ENCODE measurements at regions not wholly inside any gene's neighbourhood (a gene's known extent, or its start where the extent isn't known, plus 50 kb on each side); places are given as distances from the start of the nearest gene placed in this dataset.

GRCh38 chr22:46062971-46063631 lies 86.1 kb upstream of the WNT7B start:
- no peak for DNase-seq
- Histone ChIP-seq H3K27ac (no peak overlapping the region), H3K27me3 (no peaks in the 10 kb centered on the region), H3K4me3 (no peak overlapping the region), H3K36me3 (no peaks in the 10 kb centered on the region; the same call in 1 of the 2 replicates), H3K4me1 (peaks cover 10% of the 10 kb centered on the region), H3K9me3 (replicated peaks) (no peaks in the 10 kb centered on the region)

DNA sequence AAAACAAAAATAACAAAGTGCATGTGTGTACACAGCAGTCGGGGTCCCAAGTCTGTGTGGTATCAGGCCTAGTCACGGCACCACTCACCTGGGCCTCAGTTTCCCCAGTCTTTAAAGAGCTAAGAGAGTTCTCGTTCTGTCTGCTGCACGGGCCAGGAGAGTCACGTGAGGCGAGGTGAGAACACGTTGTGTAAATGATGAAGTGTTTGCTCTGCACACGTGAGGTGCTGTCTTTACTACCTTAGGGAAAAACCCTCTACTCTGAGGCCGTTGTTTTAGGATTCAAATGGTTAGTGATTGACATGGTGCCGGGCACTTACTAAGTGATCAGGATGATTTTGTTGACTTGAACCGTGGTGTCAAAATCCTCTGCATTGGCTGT lies 86.5 kb upstream of the PPARA start:
- H3K27me3 ChIP-seq: no peaks in the 10 kb centered on the region
- no peaks in the 10 kb centered on the region; the same call in 1 of the 2 replicates for H3K36me3 ChIP-seq
- H3K9me3 ChIP-seq (replicated peaks): no peaks in the 10 kb centered on the region
- H3K27ac ChIP-seq: no peak overlapping the region
- DNase-seq: no peak
- H3K4me1 ChIP-seq: peaks cover 15% of the 10 kb centered on the region
- H3K4me3 ChIP-seq: no peak overlapping the region

DNA sequence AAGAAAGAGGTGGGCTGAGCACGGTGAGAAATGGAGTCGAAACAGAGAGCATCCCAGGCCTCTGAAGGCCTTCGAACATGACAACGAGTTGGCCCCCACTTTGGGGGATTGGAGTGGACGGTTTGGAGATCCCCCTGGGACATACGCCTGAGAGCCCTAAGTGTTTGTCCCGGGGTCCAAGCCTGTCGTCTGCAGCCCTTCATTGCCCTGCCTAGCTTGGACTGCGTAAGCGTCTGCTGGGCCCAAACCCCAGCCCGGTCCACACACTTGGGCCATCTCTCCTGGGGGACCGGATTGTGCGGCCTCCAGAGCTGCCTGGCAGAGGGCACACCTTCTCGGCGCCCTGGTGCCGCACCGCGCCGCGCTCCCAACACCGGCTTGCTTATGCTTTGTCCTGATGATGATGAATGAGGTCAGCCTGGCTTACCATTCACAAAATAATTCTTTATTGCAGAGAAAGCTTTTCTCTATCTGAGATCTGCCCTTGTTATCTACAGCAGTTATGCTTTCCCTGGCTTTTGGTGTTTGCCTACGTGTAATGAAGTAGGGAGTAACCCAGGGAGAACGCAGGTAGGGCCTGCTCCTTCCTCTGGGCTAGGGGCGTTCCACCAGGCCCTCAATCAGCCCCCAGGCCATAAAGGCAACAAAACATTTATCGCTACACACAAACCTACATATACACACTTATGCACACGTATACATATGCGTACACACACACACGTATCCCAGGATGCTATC lies 85.9 kb upstream of the PPARA start:
- no peak overlapping the region for H3K4me3 ChIP-seq
- no peaks in the 10 kb centered on the region for H3K9me3 ChIP-seq (replicated peaks)
- no peaks in the 10 kb centered on the region; the same call in 1 of the 2 replicates for H3K36me3 ChIP-seq
- no peak for DNase-seq
- no peaks in the 10 kb centered on the region for H3K27me3 ChIP-seq
- H3K27ac ChIP-seq: no peak overlapping the region
- H3K4me1 ChIP-seq: peaks cover 15% of the 10 kb centered on the region

DNA sequence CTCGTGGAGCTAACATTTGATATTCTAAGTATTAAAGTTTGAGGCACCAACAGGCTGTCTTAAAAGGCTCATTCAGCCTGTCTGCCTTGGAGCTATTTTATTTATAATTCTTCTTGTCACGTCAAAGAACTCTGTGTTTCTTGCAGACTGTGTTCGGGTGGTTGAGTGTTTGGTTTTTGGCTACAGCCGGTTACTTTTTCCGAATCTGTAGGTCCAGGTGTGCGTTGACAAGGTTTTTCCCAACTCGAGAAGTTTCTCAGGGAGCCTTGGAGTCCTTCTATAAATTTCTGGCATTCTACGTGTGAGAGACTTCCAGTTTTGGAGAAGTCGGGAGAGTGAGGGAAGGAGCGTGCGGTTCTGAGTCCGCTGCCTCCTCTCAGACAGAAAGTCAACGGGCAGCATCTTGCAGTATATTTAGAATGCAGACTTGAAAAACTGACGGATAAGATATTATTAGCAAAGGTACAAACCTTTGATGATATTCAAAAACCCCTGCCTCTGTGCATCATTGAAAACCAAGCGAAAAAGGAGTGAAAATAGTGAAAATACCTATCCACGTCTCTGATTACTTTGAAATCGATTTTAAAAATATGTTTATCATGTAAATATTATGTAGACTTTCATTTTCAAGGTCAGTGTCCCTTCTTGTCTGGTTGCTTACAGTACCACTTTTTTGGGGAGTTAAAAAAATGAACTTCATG lies 85.2 kb upstream of the PPARA start:
- Histone ChIP-seq H3K27ac (no peak overlapping the region), H3K27me3 (no peaks in the 10 kb centered on the region), H3K36me3 (no peaks in the 10 kb centered on the region; the same call in 1 of the 2 replicates), H3K4me3 (no peak overlapping the region), H3K9me3 (replicated peaks) (no peaks in the 10 kb centered on the region), H3K4me1 (peaks cover 15% of the 10 kb centered on the region)
- DNase-seq: no peak

- Histone ChIP-seq H3K4me1 (peaks cover 15% of the 10 kb centered on the region), H3K36me3 (no peaks in the 10 kb centered on the region; the same call in 1 of the 2 replicates), H3K9me3 (replicated peaks) (no peaks in the 10 kb centered on the region), H3K4me3 (no peak overlapping the region), H3K27me3 (no peaks in the 10 kb centered on the region), H3K27ac (no peak overlapping the region; the same call in 1 of the 2 replicates)
- DNase-seq: no peak
These were observed 84.5 kb upstream of the PPARA start for GRCh38 chr22:46065691-46066454.

- Histone ChIP-seq H3K27me3 (no peaks in the 10 kb centered on the region), H3K4me3 (peak overlapping the region; percentile 99), H3K36me3 (no peaks in the 10 kb centered on the region), H3K27ac (peak overlapping the region; percentile 99), H3K4me1 (peaks cover 15% of the 10 kb centered on the region), H3K9me3 (replicated peaks) (no peaks in the 10 kb centered on the region)
- no peak for DNase-seq
These were observed 83.6 kb upstream of the PPARA start for GRCh38 chr22:46066691-46067090.

- peak overlapping the region; percentile 99 for H3K4me3 ChIP-seq
- no peaks in the 10 kb centered on the region for H3K27me3 ChIP-seq
- H3K4me1 ChIP-seq: peaks cover 15% of the 10 kb centered on the region
- H3K27ac ChIP-seq: peak overlapping the region; percentile 99
- peak in 1 of 2 experiments; percentile 53 for DNase-seq
- H3K36me3 ChIP-seq: no peaks in the 10 kb centered on the region
- no peaks in the 10 kb centered on the region for H3K9me3 ChIP-seq (replicated peaks)
These were observed 82.9 kb upstream of the PPARA start for GRCh38 chr22:46067159-46068111.

DNA sequence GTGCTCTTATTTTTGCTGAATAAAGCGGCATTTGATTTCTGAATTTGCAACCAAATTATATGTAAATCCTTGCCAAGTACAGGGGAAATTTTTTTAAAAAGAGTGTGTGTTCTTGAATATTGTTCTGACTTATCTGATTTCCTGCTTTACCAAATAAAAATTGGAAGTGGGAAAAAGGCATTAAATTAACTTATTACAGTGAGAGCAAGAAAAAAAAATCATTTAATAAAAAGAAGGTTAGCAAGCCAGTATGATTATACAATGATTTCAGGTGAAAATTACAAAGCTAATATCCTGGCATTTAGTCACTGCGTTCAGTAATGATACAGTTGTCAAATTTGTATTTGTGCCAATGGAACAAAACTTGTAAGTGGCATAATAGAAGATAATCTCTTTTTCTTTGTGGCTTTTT lies 82.1 kb upstream of the PPARA start:
- Histone ChIP-seq H3K9me3 (replicated peaks) (no peaks in the 10 kb centered on the region), H3K4me1 (peaks cover 15% of the 10 kb centered on the region), H3K4me3 (peak overlapping the region; percentile 99), H3K36me3 (no peaks in the 10 kb centered on the region; the same call in 1 of the 2 replicates), H3K27ac (peak overlapping the region; percentile 99), H3K27me3 (no peaks in the 10 kb centered on the region)
- no peak for DNase-seq

DNA sequence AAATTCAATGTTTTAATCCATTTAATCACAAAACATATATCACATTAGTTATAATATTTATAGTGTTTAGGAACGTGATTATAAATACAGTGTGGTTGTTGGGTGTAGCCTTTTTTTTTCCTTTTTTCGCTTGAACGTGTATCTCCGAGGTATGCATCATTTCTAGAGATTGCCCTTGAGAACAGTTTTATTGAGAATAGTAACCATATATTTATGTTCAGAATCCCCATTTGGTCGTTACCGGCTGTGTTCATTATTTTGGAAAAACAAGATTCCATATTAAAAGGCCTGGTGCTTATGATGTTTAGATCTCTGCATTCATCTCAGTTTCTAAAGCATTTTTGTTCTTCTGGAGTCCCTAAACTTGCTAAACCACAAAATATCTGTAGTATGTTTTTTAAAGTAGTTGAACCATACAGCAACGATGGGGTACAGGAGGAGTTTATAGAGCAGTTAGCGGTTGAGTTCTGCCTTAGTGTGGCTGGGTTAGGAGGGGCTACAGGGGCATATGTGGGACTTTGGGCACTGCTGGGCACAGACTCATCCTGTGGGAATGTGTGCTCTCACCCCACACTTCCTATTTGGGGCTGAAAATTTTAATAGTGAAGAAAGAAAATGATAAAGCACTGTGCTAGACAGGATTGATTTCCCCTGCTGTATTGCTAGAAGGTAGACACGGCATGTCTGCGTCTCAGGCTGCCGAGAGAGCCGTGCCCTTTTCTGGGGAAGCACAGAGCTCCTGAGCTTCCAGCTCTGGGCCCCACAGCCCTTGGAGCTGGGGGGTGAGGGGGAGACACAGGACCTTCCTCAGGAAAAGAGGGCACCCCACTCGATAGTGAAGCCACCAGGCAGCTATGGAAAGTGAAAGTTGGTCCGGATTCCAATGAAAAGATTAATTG lies 81.5 kb upstream of the PPARA start:
- no peaks in the 10 kb centered on the region for H3K9me3 ChIP-seq (replicated peaks)
- no peaks in the 10 kb centered on the region for H3K27me3 ChIP-seq
- peaks cover 2% of the 10 kb centered on the region; the same call in 1 of the 2 replicates for H3K36me3 ChIP-seq
- peaks cover 15% of the 10 kb centered on the region for H3K4me1 ChIP-seq
- H3K4me3 ChIP-seq: peak overlapping the region; percentile 99
- peak overlapping the region; percentile 99 for H3K27ac ChIP-seq
- DNase-seq: peak; percentile 44 to 65

GRCh38 chr22:46069521-46070214 lies 80.7 kb upstream of the PPARA start:
- peaks cover 10% of the 10 kb centered on the region for H3K36me3 ChIP-seq
- peaks cover 15% of the 10 kb centered on the region for H3K4me1 ChIP-seq
- H3K4me3 ChIP-seq: peak overlapping the region; percentile 99
- H3K27ac ChIP-seq: peak overlapping the region; percentile 99
- no peaks in the 10 kb centered on the region for H3K9me3 ChIP-seq (replicated peaks)
- peak; percentile 94 to 95 for DNase-seq
- H3K27me3 ChIP-seq: no peaks in the 10 kb centered on the region

- peak overlapping the region; percentile 99 for H3K27ac ChIP-seq
- no peaks in the 10 kb centered on the region for H3K9me3 ChIP-seq (replicated peaks)
- H3K27me3 ChIP-seq: no peaks in the 10 kb centered on the region
- H3K4me3 ChIP-seq: peak overlapping the region; percentile 99
- peaks cover 17% of the 10 kb centered on the region for H3K4me1 ChIP-seq
- no peak for DNase-seq
- H3K36me3 ChIP-seq: peaks cover 14% of the 10 kb centered on the region
These were observed 80.0 kb upstream of the PPARA start for GRCh38 chr22:46070215-46070802.

DNA sequence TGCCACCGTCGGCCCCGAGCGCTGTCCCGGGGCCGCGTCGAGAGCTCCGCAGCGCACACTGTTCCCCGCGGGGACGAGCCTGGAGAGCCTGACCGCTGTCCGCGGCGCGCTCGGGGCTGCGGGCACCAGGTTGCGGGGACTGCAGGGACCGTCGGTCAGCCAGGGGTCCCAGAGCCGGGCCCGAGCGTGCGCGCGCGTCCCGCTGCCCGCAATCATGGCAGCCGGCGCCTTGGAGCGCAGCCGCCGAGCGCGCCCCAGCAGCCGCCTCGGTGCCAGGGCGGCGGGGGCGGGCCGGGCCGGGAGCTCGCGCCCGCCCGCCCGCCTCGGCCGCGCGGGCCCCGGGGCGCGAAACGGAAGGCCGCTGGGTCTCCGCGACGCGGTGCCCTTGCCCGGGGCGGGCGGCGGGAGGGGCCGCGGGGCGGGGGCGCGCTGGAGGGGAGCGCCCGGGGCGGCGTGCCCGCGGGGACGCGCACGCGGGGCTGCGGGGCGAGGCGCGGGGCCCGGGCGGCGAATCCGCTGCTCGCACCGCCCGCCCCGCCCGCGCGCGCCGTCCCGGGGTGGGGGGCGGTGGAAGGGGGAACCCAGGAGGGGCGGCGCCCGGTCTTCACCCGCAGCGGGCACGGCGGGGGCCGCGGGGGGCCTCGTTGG lies 79.4 kb upstream of the PPARA start:
- H3K27ac ChIP-seq: peak overlapping the region; percentile 99
- H3K4me3 ChIP-seq: peak overlapping the region; percentile 99
- DNase-seq: peak; percentile 68 to 80
- peaks cover 23% of the 10 kb centered on the region for H3K4me1 ChIP-seq
- H3K9me3 ChIP-seq (replicated peaks): no peaks in the 10 kb centered on the region
- H3K27me3 ChIP-seq: no peaks in the 10 kb centered on the region
- H3K36me3 ChIP-seq: peaks cover 21% of the 10 kb centered on the region

All from SJCRH30 (cell line).